ENCODE measurements at regions not wholly inside any gene's neighbourhood (a gene's known extent, or its start where the extent isn't known, plus 50 kb on each side); places are given as distances from the start of the nearest gene placed in this dataset.

DNA sequence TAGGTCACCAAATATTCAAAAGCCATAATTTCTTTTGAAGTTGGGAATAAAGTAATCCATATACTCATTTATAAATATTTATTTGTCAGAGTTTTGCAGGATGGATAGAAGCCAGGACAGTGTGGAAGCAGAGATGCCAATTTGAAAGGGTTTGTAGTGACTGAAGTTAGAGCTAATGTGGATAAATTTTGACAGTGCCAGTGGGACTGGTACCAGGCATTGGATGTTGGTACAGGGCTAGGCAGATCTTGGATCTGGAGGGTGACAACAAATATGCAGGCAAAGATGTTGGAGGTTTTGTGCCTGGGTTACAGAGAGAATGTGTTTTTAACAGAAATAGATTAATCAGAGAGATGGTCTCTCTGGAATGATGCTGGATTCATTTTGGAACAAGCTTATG is 135.6 kb downstream of the DMRTA1 start:
- no peak for DNase-seq (ENCODE audit: low read depth)

DNA sequence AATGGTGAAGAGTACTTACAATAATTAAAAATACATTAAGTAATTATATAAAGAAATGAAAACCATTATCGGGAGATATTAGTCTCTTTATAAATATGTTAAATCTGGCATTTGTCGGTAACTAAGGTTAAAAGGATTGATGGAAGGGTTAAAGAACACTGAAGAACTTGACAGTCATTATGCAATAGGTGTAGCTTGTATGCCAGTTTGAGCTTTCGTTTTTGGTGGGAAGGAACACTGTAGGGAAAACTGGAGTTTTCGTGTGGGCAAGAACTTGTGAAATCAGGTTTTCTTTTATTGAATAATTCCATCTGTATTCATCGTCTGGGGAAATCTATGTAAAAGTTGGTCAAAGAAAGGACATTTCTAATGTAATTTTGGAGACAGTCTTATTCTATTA is 142.3 kb downstream of the DMRTA1 start:
- FAIRE-seq: no peak
- H3K27me3 ChIP-seq (ENCODE audit: control insufficient read depth, insufficient read depth, low read length): no peaks in the 10 kb centered on the region
- H3K36me3 ChIP-seq (ENCODE audit: control insufficient read depth, insufficient read depth, low read length): no peaks in the 10 kb centered on the region
- H3K4me3 ChIP-seq (ENCODE audit: low read depth, low read length): no peak overlapping the region
- no peak for DNase-seq (ENCODE audit: low read depth)
- TF ChIP-seq, protein P1, sequence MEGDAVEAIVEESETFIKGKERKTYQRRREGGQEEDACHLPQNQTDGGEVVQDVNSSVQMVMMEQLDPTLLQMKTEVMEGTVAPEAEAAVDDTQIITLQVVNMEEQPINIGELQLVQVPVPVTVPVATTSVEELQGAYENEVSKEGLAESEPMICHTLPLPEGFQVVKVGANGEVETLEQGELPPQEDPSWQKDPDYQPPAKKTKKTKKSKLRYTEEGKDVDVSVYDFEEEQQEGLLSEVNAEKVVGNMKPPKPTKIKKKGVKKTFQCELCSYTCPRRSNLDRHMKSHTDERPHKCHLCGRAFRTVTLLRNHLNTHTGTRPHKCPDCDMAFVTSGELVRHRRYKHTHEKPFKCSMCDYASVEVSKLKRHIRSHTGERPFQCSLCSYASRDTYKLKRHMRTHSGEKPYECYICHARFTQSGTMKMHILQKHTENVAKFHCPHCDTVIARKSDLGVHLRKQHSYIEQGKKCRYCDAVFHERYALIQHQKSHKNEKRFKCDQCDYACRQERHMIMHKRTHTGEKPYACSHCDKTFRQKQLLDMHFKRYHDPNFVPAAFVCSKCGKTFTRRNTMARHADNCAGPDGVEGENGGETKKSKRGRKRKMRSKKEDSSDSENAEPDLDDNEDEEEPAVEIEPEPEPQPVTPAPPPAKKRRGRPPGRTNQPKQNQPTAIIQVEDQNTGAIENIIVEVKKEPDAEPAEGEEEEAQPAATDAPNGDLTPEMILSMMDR (IDR thresholded peaks at IDR 0.05; ENCODE audit: insufficient read depth, low read length, severe bottlenecking): no peak

More for the DNA sequence above, 135.6 kb downstream of the DMRTA1 start:
- no peak for FAIRE-seq
- Histone ChIP-seq H3K27me3 (ENCODE audit: control insufficient read depth, insufficient read depth, low read length) (no peaks in the 10 kb centered on the region), H3K4me3 (ENCODE audit: low read depth, low read length) (no peak overlapping the region), H3K36me3 (ENCODE audit: control insufficient read depth, insufficient read depth, low read length) (no peaks in the 10 kb centered on the region)
- TF ChIP-seq, protein P1 (IDR thresholded peaks at IDR 0.05; ENCODE audit: insufficient read depth, low read length, severe bottlenecking): no peak

- Histone ChIP-seq H3K36me3 (ENCODE audit: control insufficient read depth, insufficient read depth, low read length) (no peaks in the 10 kb centered on the region), H3K4me3 (ENCODE audit: low read depth, low read length) (no peak overlapping the region), H3K27me3 (ENCODE audit: control insufficient read depth, insufficient read depth, low read length) (no peaks in the 10 kb centered on the region)
- TF ChIP-seq, protein P1 (IDR thresholded peaks at IDR 0.05; ENCODE audit: insufficient read depth, low read length, severe bottlenecking): no peak
- no peak for FAIRE-seq
- DNase-seq (ENCODE audit: low read depth): no peak
These were observed 143.9 kb downstream of the DMRTA1 start for GRCh38 chr9:22590336-22591033.

DNA sequence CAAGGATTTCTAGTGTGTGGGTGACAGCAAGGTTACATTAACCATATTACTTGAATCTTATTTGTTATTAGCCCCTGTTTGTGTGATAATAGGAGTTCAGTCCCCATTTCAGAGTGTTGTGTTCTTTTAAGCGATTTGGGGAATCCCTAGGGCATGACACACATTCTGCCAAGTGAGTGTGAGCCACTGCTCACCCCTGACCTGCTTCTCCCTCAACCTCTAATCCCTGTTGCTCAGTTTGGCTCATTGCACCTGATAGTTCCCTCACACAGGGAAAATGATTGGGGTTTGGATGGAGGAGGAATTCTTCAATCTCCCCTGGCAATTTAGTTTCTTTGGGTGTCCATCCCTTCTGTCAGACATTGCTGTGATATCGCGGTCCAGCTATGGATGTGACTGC is 149.2 kb downstream of the DMRTA1 start:
- Histone ChIP-seq H3K27me3 (ENCODE audit: control insufficient read depth, insufficient read depth, low read length) (no peaks in the 10 kb centered on the region), H3K4me3 (ENCODE audit: low read depth, low read length) (no peak overlapping the region), H3K36me3 (ENCODE audit: control insufficient read depth, insufficient read depth, low read length) (no peaks in the 10 kb centered on the region)
- TF ChIP-seq, protein P1 (IDR thresholded peaks at IDR 0.05; ENCODE audit: insufficient read depth, low read length, severe bottlenecking): no peak
- FAIRE-seq: no peak
- DNase-seq (ENCODE audit: low read depth): no peak

- no peak overlapping the region for H3K4me3 ChIP-seq (ENCODE audit: low read depth, low read length)
- H3K36me3 ChIP-seq (ENCODE audit: control insufficient read depth, insufficient read depth, low read length): no peaks in the 10 kb centered on the region
- no peak for FAIRE-seq
- no peak for DNase-seq (ENCODE audit: low read depth)
- no peaks in the 10 kb centered on the region for H3K27me3 ChIP-seq (ENCODE audit: control insufficient read depth, insufficient read depth, low read length)
- TF ChIP-seq, protein P1 (IDR thresholded peaks at IDR 0.05; ENCODE audit: insufficient read depth, low read length, severe bottlenecking): no peak
These were observed 170.5 kb downstream of the DMRTA1 start for GRCh38 chr9:22617156-22617555.

DNA sequence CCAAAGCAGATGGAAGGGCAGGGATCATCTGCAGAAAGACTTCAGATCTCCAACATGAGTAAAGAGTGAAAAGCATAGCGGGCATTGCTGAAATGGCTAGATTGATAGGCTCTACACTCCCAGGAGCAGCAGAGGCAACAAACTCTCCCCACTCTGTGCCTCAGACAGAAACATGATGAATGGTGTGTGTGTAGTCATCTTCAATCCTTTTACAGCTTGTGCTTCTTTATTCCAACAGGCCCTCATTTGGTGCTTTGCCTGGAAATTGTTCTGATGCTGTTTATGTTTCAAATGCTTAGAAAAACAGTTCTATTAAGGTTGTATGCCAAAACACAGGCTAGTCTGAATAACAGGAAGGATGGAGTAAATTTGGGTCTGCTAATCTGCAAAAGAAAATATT is 176.2 kb downstream of the DMRTA1 start:
- FAIRE-seq: no peak
- Histone ChIP-seq H3K4me3 (ENCODE audit: low read depth, low read length) (no peak overlapping the region), H3K36me3 (ENCODE audit: control insufficient read depth, insufficient read depth, low read length) (no peaks in the 10 kb centered on the region), H3K27me3 (ENCODE audit: control insufficient read depth, insufficient read depth, low read length) (no peaks in the 10 kb centered on the region)
- no peak for DNase-seq (ENCODE audit: low read depth)
- TF ChIP-seq, protein P1 (IDR thresholded peaks at IDR 0.05; ENCODE audit: insufficient read depth, low read length, severe bottlenecking): no peak
